SHP77 treated with DMSO at 0.1 percent for 48 hours (cell line): ENCODE measurements at regions not wholly inside any gene's neighbourhood (a gene's known extent, or its start where the extent isn't known, plus 50 kb on each side); places are given as distances from the start of the nearest gene placed in this dataset.

Source experiments
- DNase-seq: peaks from one replicate; lab custom pipeline; 2025; lab: John Stamatoyannopoulos, UW

DNA sequence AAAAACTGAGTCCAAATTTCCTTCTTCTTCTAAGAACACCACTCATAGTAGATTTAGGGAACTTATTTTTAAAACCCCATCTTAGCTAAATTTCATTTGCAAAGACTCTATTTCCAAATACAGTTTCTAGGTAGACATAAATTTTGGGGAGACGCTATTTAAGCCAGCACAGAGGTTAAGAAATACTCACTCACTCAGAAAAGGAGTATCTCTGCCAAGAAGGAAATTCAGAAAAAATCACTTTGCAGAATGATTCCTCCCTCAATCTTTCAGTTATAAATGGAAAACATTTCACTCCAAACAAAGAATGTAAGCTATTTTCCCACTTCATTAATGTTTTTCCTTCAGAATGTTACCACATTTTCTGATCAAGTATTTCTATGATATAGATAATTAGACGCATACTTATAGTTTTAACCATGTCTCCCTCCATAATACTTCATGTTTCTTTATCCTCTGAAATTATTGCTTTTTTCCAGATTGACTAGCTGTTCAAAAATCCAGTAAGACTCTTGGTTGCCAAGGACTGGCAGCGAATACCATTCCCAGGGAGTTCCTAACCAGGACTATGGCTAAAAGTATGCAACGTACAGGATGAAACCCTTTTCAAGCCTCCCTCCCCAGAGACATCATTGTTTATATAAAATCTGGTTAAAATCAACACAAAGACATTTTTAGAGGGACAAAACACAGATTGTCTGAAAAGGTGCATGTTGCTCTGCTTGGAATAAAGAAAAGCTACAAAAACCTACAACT lies 52.5 kb upstream of the RXFP2 start:
- no peak for DNase-seq
